Vagina (tissue), 2 donors: ENCODE measurements at regions not wholly inside any gene's neighbourhood (a gene's known extent, or its start where the extent isn't known, plus 50 kb on each side); places are given as distances from the start of the nearest gene placed in this dataset.

Experiments
- POLR2A ChIP-seq, 2 donors: fragments of 450-650 bp; IDR thresholded peaks; one replicate each; pipeline ENCODE4 v1.6.1; 2017; ENCODE audit warnings: antibody characterized with exemption in 2 of 2, mild to moderate bottlenecking in 2 of 2, moderate library complexity in 2 of 2
- POLR2AphosphoS5 ChIP-seq, 2 donors: sonication (generic); formaldehyde crosslinking; IDR thresholded peaks; one replicate each; pipeline ENCODE4 v1.9.0; 2017; ENCODE audit warnings: antibody characterized with exemption in 2 of 2, mild to moderate bottlenecking in 2 of 2, low read depth in 1 of 2; ENCODE audit not compliant: insufficient read depth in 1 of 2
- TF ChIP-seq, protein P1 (sequence below), 3 experiments: fragments of 450-650 bp in 2 of 3; fragments of 200-600 bp in 1 of 3; sonication (generic) in 1 of 3; IDR thresholded peaks; one replicate each; pipeline ENCODE4 v1.5.1; 2017 to 2019; ENCODE audit warnings: antibody characterized with exemption in 3 of 3, mild to moderate bottlenecking in 2 of 3, moderate library complexity in 2 of 3

DNA sequence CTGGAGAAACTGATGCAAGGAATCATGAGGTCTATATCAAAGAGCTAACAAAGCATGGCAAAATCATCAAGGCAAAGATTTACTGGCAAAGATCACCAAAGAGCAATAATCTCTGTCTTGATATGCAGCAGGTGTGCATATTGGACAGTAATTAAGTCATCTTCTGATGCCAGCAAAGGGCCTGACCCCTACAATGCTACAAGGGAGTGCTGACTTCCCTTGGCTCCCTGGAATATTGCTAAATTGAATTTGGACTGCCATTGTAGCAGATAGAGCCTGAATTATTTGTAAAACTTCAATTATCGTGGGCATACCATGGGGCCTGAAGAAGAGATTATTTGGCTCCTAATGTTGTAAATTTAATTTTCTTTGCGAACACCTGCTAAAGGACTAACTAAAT, 307.9 kb upstream of the SYT1 start:
- TF ChIP-seq, protein P1, sequence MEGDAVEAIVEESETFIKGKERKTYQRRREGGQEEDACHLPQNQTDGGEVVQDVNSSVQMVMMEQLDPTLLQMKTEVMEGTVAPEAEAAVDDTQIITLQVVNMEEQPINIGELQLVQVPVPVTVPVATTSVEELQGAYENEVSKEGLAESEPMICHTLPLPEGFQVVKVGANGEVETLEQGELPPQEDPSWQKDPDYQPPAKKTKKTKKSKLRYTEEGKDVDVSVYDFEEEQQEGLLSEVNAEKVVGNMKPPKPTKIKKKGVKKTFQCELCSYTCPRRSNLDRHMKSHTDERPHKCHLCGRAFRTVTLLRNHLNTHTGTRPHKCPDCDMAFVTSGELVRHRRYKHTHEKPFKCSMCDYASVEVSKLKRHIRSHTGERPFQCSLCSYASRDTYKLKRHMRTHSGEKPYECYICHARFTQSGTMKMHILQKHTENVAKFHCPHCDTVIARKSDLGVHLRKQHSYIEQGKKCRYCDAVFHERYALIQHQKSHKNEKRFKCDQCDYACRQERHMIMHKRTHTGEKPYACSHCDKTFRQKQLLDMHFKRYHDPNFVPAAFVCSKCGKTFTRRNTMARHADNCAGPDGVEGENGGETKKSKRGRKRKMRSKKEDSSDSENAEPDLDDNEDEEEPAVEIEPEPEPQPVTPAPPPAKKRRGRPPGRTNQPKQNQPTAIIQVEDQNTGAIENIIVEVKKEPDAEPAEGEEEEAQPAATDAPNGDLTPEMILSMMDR (IDR thresholded peaks at IDR 0.05) = no peak
- TF ChIP-seq POLR2A (IDR thresholded peaks at IDR 0.05) (no peak), POLR2AphosphoS5 (IDR thresholded peaks at IDR 0.05; ENCODE audit: insufficient read depth in 1 of 2, low read depth in 1 of 2) (no peak)
